GM23338 (cell line): ENCODE measurements at regions not wholly inside any gene's neighbourhood (a gene's known extent, or its start where the extent isn't known, plus 50 kb on each side); places are given as distances from the start of the nearest gene placed in this dataset.

Experiments
- ATAC-seq: fragments of 200-7000 bp; cut with Tn5 transposase; 3 replicates; pipeline ENCODE4 v1.9.1; 2020
- DNase-seq: peaks from one replicate; pipeline ENCODE4 v3.0.0-alpha.2; 2015; ENCODE audit warnings: low spot score
- H2AFZ ChIP-seq: fragments of 200-600 bp; sonication (generic); 2 replicates; pipeline ENCODE4 v1.8.0; 2016; ENCODE audit warnings: antibody characterized with exemption, mild to moderate bottlenecking, moderate library complexity
- H3F3A ChIP-seq: fragments of 200-600 bp; sonication (generic); replicated peaks from 2 replicates; pipeline ENCODE4 v1.8.0; 2017; ENCODE audit warnings: antibody characterized with exemption, mixed run types, low read depth
- H3K27ac ChIP-seq: fragments of 200-600 bp; sonication (generic); 2 replicates; pipeline ENCODE4 v1.6.1; 2016; ENCODE audit warnings: low read depth
- H3K27me3 ChIP-seq: fragments of 200-600 bp; sonication (generic); 2 replicates; pipeline ENCODE4 v1.8.0; 2016; ENCODE audit warnings: mild to moderate bottlenecking, mixed run types, moderate library complexity; ENCODE audit not compliant: insufficient read depth
- H3K36me3 ChIP-seq: fragments of 200-600 bp; sonication (generic); 2 replicates; pipeline ENCODE4 v1.8.0; 2016; ENCODE audit warnings: mild to moderate bottlenecking; ENCODE audit not compliant: insufficient read depth
- H3K4me1 ChIP-seq: fragments of 200-600 bp; sonication (generic); 2 replicates; pipeline ENCODE4 v1.8.0; 2016; ENCODE audit warnings: mild to moderate bottlenecking, moderate library complexity; ENCODE audit not compliant: insufficient read depth
- H3K4me2 ChIP-seq: fragments of 200-600 bp; sonication (generic); 2 replicates; pipeline ENCODE4 v1.7.1; 2017; ENCODE audit warnings: mixed run types
- H3K4me3 ChIP-seq: fragments of 200-600 bp; sonication (generic); 2 replicates; pipeline ENCODE4 v1.6.1; 2016; ENCODE audit warnings: mixed run types
- H3K79me2 ChIP-seq: fragments of 200-600 bp; sonication (generic); replicated peaks from 2 replicates; pipeline ENCODE4 v1.8.0; 2017; ENCODE audit warnings: mild to moderate bottlenecking; ENCODE audit not compliant: insufficient read depth
- H3K9me2 ChIP-seq: fragments of 200-600 bp; sonication (generic); 2 replicates; pipeline ENCODE4 v1.8.0; 2017; ENCODE audit not compliant: insufficient read depth
- H4K20me1 ChIP-seq: fragments of 200-600 bp; sonication (generic); replicated peaks from 2 replicates; pipeline ENCODE4 v1.8.0; 2017; ENCODE audit warnings: mild to moderate bottlenecking; ENCODE audit not compliant: insufficient read depth
- H3K27ac Mint-ChIP-seq: 2 replicates; pipeline ENCODE4 v1.8.0; 2020; ENCODE audit warnings: inconsistent platforms, mild to moderate bottlenecking, moderate library complexity, mixed read lengths
- H3K27me3 Mint-ChIP-seq: 3 replicates; pipeline ENCODE4 v1.8.0; 2022; ENCODE audit warnings: low read depth, mild to moderate bottlenecking, moderate library complexity, mixed read lengths, inconsistent platforms; ENCODE audit not compliant: insufficient read depth, poor library complexity
- H3K36me3 Mint-ChIP-seq: 3 replicates; pipeline ENCODE4 v1.8.0; 2021; ENCODE audit warnings: low read depth, mild to moderate bottlenecking, inconsistent platforms, moderate library complexity, mixed read lengths
- H3K4me1 Mint-ChIP-seq: 3 replicates; pipeline ENCODE4 v1.8.0; 2020; ENCODE audit warnings: mild to moderate bottlenecking, inconsistent platforms, mixed read lengths
- H3K4me3 Mint-ChIP-seq: 3 replicates; pipeline ENCODE4 v1.8.0; 2021; ENCODE audit warnings: moderate library complexity, mild to moderate bottlenecking, inconsistent platforms, mixed read lengths
- H3K9me3 Mint-ChIP-seq: 3 replicates; pipeline ENCODE4 v1.8.0; 2020; ENCODE audit warnings: moderate library complexity, mild to moderate bottlenecking, inconsistent platforms, mixed read lengths
- CREB1 ChIP-seq: fragments of 250-450 bp; sonication (Bioruptor Pico); IDR thresholded peaks from 2 replicates; pipeline ENCODE4 v1.5.0; 2020; ENCODE audit warnings: low read depth, mild to moderate bottlenecking, moderate library complexity
- EZH2 ChIP-seq: fragments of 200-600 bp; sonication (generic); IDR thresholded peaks from one replicate; pipeline ENCODE4 v1.8.0; 2017; ENCODE audit warnings: antibody characterized with exemption, mild to moderate bottlenecking, low read depth; ENCODE audit not compliant: unreplicated experiment
- JUNB ChIP-seq: IDR thresholded peaks from one replicate; pipeline ENCODE4 v1.6.1; 2016; ENCODE audit warnings: antibody characterized with exemption; ENCODE audit not compliant: unreplicated experiment
- NANOG ChIP-seq: IDR thresholded peaks from 2 replicates; pipeline ENCODE4 v1.6.1; 2016; ENCODE audit warnings: antibody characterized with exemption, borderline replicate concordance
- STAT1 ChIP-seq: IDR thresholded peaks from one replicate; pipeline ENCODE4 v1.6.1; 2016; ENCODE audit warnings: antibody characterized with exemption; ENCODE audit not compliant: unreplicated experiment
- ZNF114 ChIP-seq: fragments of 250-450 bp; sonication (Bioruptor Pico); IDR thresholded peaks from 2 replicates; pipeline ENCODE4 v1.5.0; 2020; ENCODE audit warnings: mild to moderate bottlenecking, moderate library complexity
- ZNF331 ChIP-seq: fragments of 250-450 bp; sonication (Bioruptor Pico); IDR thresholded peaks from 2 replicates; pipeline ENCODE4 v1.5.0; 2020; ENCODE audit warnings: low read depth, mild to moderate bottlenecking, moderate library complexity
- TF ChIP-seq, protein P1 (sequence below), 2 experiments: fragments of 200-600 bp in 1 of 2; sonication (generic) in 1 of 2; conservative IDR thresholded peaks; 2 replicates each; pipeline versions ENCODE4 v1.5.1 to v1.6.1; 2016 to 2017; ENCODE audit warnings: antibody characterized with exemption in 2 of 2, low read depth in 2 of 2, mild to moderate bottlenecking in 2 of 2, moderate library complexity in 1 of 2
- TF ChIP-seq, protein P2 (sequence below): IDR thresholded peaks from one replicate; pipeline ENCODE4 v1.6.1; 2018; ENCODE audit warnings: antibody characterized with exemption; ENCODE audit not compliant: unreplicated experiment
- TF ChIP-seq, protein P3 (sequence below): fragments of 250-450 bp; sonication (Bioruptor Pico); IDR thresholded peaks from 2 replicates; pipeline ENCODE4 v1.5.0; 2020; ENCODE audit warnings: mild to moderate bottlenecking, moderate library complexity

DNA sequence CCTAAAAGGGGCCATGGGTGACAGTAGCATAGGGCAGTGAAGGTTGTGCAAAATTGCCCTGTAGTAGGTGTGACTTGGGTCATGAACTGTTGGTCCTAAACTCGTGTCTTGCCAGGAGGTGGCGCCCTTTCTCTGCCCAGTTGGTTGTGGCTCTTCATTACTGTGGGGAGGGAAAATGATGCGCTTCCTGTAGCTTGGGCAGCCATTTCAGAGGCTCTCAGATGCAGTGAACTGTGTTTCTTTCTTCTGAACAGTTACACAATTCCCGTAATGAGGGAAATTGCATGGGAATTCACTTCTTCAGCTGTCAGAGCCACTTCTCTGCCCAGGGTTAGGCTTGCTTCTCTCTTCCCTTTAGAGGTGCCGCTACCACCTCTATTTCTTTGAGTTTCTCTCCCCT is 148.1 kb upstream of the NRXN3 start:
- Histone ChIP-seq H3K79me2 (no peaks in the 10 kb centered on the region), H4K20me1 (no peaks in the 10 kb centered on the region), H3K4me1 (no peaks in the 10 kb centered on the region), H3K4me2 (no peak overlapping the region), H3K9me2 (0 out of 2 replicates have a peak, but pooled peaks cover 12% of the 10 kb centered on the region), H3K4me3 (no peak overlapping the region), H2AFZ (peak overlapping the region; percentile 94), H3K27me3 (no peaks in the 10 kb centered on the region), H3K27ac (no peak overlapping the region), H3F3A (no peaks in the 10 kb centered on the region), H3K36me3 (no peaks in the 10 kb centered on the region)
- H3K27ac Mint-ChIP-seq: no peak overlapping the region; the same call in 1 of the 2 replicates
- ATAC-seq (peak; percentile 99), DNase-seq (peak; percentile 90)
- no peaks in the 10 kb centered on the region for H3K36me3 Mint-ChIP-seq
- H3K27me3 Mint-ChIP-seq: no peaks in the 10 kb centered on the region
- peaks cover 3% of the 10 kb centered on the region; the same call in 2 of the 3 replicates for H3K9me3 Mint-ChIP-seq
- TF ChIP-seq ZNF331 (CRISPR knock-in tag): no peak
- no peak for TF ChIP-seq JUNB
- TF ChIP-seq CREB1 (CRISPR knock-in tag): peak; percentile 61; the same call in 1 of the 2 replicates
- no peak for TF ChIP-seq EZH2
- TF ChIP-seq STAT1: no peak
- TF ChIP-seq ZNF114 (CRISPR knock-in tag): no peak
- no peak for TF ChIP-seq NANOG
- TF ChIP-seq, protein P1, sequence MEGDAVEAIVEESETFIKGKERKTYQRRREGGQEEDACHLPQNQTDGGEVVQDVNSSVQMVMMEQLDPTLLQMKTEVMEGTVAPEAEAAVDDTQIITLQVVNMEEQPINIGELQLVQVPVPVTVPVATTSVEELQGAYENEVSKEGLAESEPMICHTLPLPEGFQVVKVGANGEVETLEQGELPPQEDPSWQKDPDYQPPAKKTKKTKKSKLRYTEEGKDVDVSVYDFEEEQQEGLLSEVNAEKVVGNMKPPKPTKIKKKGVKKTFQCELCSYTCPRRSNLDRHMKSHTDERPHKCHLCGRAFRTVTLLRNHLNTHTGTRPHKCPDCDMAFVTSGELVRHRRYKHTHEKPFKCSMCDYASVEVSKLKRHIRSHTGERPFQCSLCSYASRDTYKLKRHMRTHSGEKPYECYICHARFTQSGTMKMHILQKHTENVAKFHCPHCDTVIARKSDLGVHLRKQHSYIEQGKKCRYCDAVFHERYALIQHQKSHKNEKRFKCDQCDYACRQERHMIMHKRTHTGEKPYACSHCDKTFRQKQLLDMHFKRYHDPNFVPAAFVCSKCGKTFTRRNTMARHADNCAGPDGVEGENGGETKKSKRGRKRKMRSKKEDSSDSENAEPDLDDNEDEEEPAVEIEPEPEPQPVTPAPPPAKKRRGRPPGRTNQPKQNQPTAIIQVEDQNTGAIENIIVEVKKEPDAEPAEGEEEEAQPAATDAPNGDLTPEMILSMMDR (conservative IDR thresholded peaks at IDR 0.05; ENCODE audit: low read depth in 2 of 2): peak; percentile 81 to 98
- TF ChIP-seq, protein P2, sequence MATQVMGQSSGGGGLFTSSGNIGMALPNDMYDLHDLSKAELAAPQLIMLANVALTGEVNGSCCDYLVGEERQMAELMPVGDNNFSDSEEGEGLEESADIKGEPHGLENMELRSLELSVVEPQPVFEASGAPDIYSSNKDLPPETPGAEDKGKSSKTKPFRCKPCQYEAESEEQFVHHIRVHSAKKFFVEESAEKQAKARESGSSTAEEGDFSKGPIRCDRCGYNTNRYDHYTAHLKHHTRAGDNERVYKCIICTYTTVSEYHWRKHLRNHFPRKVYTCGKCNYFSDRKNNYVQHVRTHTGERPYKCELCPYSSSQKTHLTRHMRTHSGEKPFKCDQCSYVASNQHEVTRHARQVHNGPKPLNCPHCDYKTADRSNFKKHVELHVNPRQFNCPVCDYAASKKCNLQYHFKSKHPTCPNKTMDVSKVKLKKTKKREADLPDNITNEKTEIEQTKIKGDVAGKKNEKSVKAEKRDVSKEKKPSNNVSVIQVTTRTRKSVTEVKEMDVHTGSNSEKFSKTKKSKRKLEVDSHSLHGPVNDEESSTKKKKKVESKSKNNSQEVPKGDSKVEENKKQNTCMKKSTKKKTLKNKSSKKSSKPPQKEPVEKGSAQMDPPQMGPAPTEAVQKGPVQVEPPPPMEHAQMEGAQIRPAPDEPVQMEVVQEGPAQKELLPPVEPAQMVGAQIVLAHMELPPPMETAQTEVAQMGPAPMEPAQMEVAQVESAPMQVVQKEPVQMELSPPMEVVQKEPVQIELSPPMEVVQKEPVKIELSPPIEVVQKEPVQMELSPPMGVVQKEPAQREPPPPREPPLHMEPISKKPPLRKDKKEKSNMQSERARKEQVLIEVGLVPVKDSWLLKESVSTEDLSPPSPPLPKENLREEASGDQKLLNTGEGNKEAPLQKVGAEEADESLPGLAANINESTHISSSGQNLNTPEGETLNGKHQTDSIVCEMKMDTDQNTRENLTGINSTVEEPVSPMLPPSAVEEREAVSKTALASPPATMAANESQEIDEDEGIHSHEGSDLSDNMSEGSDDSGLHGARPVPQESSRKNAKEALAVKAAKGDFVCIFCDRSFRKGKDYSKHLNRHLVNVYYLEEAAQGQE: no peak
- peaks cover 2% of the 10 kb centered on the region; the same call in 1 of the 3 replicates for H3K4me1 Mint-ChIP-seq
- H3K4me3 Mint-ChIP-seq: no peak overlapping the region

DNA sequence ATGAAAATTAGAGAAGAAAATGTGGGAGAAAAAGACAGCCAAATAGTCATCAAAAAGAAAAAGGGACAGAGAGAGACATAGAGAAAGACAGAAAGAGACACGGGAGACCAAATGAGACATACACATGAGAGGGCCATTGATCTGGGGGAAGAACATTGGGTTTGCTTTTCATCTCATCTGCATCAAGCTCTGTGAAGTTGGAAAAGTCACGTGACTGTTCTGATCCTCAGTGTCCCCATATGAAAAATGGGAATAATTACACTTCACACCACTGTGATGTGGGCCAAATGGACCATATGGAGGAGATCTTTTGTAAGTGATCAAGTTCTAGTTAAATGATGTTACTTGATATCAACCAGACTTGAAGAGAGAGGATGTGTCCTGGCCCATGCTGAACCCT is 147.1 kb upstream of the NRXN3 start:
- Histone ChIP-seq H3K4me1 (no peaks in the 10 kb centered on the region), H3K4me2 (no peak overlapping the region), H3K27ac (no peak overlapping the region), H3F3A (no peaks in the 10 kb centered on the region), H3K9me2 (0 out of 2 replicates have a peak, but pooled peaks cover 17% of the 10 kb centered on the region), H3K79me2 (no peaks in the 10 kb centered on the region), H3K4me3 (no peak overlapping the region), H3K27me3 (no peaks in the 10 kb centered on the region), H4K20me1 (no peaks in the 10 kb centered on the region), H2AFZ (peak overlapping the region; percentile 94; the same call in 1 of the 2 replicates), H3K36me3 (no peaks in the 10 kb centered on the region)
- Mint-ChIP-seq H3K4me1 (peaks cover 1% of the 10 kb centered on the region; the same call in 1 of the 3 replicates), H3K27ac (no peak overlapping the region), H3K4me3 (no peak overlapping the region), H3K36me3 (no peaks in the 10 kb centered on the region), H3K9me3 (peaks cover 3% of the 10 kb centered on the region), H3K27me3 (peaks cover 2% of the 10 kb centered on the region)
- DNase-seq (no peak), ATAC-seq (no peak)
- TF ChIP-seq, protein P3, sequence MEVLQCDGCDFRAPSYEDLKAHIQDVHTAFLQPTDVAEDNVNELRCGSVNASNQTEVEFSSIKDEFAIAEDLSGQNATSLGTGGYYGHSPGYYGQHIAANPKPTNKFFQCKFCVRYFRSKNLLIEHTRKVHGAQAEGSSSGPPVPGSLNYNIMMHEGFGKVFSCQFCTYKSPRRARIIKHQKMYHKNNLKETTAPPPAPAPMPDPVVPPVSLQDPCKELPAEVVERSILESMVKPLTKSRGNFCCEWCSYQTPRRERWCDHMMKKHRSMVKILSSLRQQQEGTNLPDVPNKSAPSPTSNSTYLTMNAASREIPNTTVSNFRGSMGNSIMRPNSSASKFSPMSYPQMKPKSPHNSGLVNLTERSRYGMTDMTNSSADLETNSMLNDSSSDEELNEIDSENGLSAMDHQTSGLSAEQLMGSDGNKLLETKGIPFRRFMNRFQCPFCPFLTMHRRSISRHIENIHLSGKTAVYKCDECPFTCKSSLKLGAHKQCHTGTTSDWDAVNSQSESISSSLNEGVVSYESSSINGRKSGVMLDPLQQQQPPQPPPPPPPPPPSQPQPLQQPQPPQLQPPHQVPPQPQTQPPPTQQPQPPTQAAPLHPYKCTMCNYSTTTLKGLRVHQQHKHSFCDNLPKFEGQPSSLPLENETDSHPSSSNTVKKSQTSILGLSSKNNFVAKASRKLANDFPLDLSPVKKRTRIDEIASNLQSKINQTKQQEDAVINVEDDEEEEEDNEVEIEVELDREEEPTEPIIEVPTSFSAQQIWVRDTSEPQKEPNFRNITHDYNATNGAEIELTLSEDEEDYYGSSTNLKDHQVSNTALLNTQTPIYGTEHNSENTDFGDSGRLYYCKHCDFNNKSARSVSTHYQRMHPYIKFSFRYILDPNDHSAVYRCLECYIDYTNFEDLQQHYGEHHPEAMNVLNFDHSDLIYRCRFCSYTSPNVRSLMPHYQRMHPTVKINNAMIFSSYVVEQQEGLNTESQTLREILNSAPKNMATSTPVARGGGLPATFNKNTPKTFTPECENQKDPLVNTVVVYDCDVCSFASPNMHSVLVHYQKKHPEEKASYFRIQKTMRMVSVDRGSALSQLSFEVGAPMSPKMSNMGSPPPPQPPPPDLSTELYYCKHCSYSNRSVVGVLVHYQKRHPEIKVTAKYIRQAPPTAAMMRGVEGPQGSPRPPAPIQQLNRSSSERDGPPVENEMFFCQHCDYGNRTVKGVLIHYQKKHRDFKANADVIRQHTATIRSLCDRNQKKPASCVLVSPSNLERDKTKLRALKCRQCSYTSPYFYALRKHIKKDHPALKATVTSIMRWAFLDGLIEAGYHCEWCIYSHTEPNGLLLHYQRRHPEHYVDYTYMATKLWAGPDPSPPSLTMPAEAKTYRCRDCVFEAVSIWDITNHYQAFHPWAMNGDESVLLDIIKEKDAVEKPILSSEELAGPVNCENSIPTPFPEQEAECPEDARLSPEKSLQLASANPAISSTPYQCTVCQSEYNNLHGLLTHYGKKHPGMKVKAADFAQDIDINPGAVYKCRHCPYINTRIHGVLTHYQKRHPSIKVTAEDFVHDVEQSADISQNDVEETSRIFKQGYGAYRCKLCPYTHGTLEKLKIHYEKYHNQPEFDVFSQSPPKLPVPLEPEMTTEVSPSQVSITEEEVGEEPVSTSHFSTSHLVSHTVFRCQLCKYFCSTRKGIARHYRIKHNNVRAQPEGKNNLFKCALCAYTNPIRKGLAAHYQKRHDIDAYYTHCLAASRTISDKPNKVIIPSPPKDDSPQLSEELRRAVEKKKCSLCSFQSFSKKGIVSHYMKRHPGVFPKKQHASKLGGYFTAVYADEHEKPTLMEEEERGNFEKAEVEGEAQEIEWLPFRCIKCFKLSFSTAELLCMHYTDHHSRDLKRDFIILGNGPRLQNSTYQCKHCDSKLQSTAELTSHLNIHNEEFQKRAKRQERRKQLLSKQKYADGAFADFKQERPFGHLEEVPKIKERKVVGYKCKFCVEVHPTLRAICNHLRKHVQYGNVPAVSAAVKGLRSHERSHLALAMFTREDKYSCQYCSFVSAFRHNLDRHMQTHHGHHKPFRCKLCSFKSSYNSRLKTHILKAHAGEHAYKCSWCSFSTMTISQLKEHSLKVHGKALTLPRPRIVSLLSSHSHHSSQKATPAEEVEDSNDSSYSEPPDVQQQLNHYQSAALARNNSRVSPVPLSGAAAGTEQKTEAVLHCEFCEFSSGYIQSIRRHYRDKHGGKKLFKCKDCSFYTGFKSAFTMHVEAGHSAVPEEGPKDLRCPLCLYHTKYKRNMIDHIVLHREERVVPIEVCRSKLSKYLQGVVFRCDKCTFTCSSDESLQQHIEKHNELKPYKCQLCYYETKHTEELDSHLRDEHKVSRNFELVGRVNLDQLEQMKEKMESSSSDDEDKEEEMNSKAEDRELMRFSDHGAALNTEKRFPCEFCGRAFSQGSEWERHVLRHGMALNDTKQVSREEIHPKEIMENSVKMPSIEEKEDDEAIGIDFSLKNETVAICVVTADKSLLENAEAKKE (CRISPR knock-in tag): no peak
